ENCODE measurements at regions not wholly inside any gene's neighbourhood (a gene's known extent, or its start where the extent isn't known, plus 50 kb on each side); places are given as distances from the start of the nearest gene placed in this dataset.

- no peak for FAIRE-seq
- no peak for TF ChIP-seq CTCF (IDR thresholded peaks at IDR 0.05; ENCODE audit: insufficient read depth, low read length, severe bottlenecking)
Measured at GRCh38 chr13:78772933-78773332, 114.0 kb upstream of the OBI1 start.

GRCh38 chr13:78770601-78771000, 111.6 kb upstream of the OBI1 start:
- Histone ChIP-seq H3K36me3 (ENCODE audit: control insufficient read depth, insufficient read depth, low read length) (no peaks in the 10 kb centered on the region), H3K27me3 (ENCODE audit: control insufficient read depth, insufficient read depth, low read length) (no peaks in the 10 kb centered on the region), H3K4me3 (ENCODE audit: low read depth, low read length) (no peak overlapping the region)
- FAIRE-seq (no peak), DNase-seq (ENCODE audit: low read depth) (no peak)
- no peak for TF ChIP-seq CTCF (IDR thresholded peaks at IDR 0.05; ENCODE audit: insufficient read depth, low read length, severe bottlenecking)

More at GRCh38 chr13:78772933-78773332, 114.0 kb upstream of the OBI1 start:
- Histone ChIP-seq H3K27me3 (ENCODE audit: control insufficient read depth, insufficient read depth, low read length) (no peaks in the 10 kb centered on the region), H3K36me3 (ENCODE audit: control insufficient read depth, insufficient read depth, low read length) (no peaks in the 10 kb centered on the region), H3K4me3 (ENCODE audit: low read depth, low read length) (no peak overlapping the region)
- DNase-seq (ENCODE audit: low read depth): no peak

GRCh38 chr13:78768950-78769349, 110.0 kb upstream of the OBI1 start:
- Histone ChIP-seq H3K27me3 (ENCODE audit: control insufficient read depth, insufficient read depth, low read length) (no peaks in the 10 kb centered on the region), H3K36me3 (ENCODE audit: control insufficient read depth, insufficient read depth, low read length) (no peaks in the 10 kb centered on the region), H3K4me3 (ENCODE audit: low read depth, low read length) (no peak overlapping the region)
- no peak for DNase-seq (ENCODE audit: low read depth)
- TF ChIP-seq CTCF (IDR thresholded peaks at IDR 0.05; ENCODE audit: insufficient read depth, low read length, severe bottlenecking): no peak
- no peak for FAIRE-seq

GRCh38 chr13:78764665-78765064, 105.7 kb upstream of the OBI1 start:
- Histone ChIP-seq H3K36me3 (ENCODE audit: control insufficient read depth, insufficient read depth, low read length) (no peaks in the 10 kb centered on the region), H3K4me3 (ENCODE audit: low read depth, low read length) (no peak overlapping the region), H3K27me3 (ENCODE audit: control insufficient read depth, insufficient read depth, low read length) (no peaks in the 10 kb centered on the region)
- DNase-seq (ENCODE audit: low read depth) (no peak), FAIRE-seq (peak; percentile 52)
- no peak for TF ChIP-seq CTCF (IDR thresholded peaks at IDR 0.05; ENCODE audit: insufficient read depth, low read length, severe bottlenecking)

- DNase-seq (ENCODE audit: low read depth): peak; percentile 2
- no peak for TF ChIP-seq CTCF (IDR thresholded peaks at IDR 0.05; ENCODE audit: insufficient read depth, low read length, severe bottlenecking)
- no peak overlapping the region for H3K4me3 ChIP-seq (ENCODE audit: low read depth, low read length)
- no peak for FAIRE-seq
- H3K36me3 ChIP-seq (ENCODE audit: control insufficient read depth, insufficient read depth, low read length): no peaks in the 10 kb centered on the region
- no peaks in the 10 kb centered on the region for H3K27me3 ChIP-seq (ENCODE audit: control insufficient read depth, insufficient read depth, low read length)
Measured at GRCh38 chr13:78762825-78763224, 103.9 kb upstream of the OBI1 start.

- FAIRE-seq (no peak), DNase-seq (ENCODE audit: low read depth) (no peak)
- H3K36me3 ChIP-seq (ENCODE audit: control insufficient read depth, insufficient read depth, low read length): no peaks in the 10 kb centered on the region
- no peak overlapping the region for H3K4me3 ChIP-seq (ENCODE audit: low read depth, low read length)
- H3K27me3 ChIP-seq (ENCODE audit: control insufficient read depth, insufficient read depth, low read length): no peaks in the 10 kb centered on the region
- no peak for TF ChIP-seq CTCF (IDR thresholded peaks at IDR 0.05; ENCODE audit: insufficient read depth, low read length, severe bottlenecking)
Measured at GRCh38 chr13:78759704-78760103, 100.7 kb upstream of the OBI1 start.

All from bronchial epithelial cell (primary cell).